ENCODE measurements at regions not wholly inside any gene's neighbourhood (a gene's known extent, or its start where the extent isn't known, plus 50 kb on each side); places are given as distances from the start of the nearest gene placed in this dataset.
"Not testable (repeated sequence)": the region's sequence is repeated elsewhere in the genome, so short reads cannot be mapped to it uniquely, and the experiment has no call there.

DNA sequence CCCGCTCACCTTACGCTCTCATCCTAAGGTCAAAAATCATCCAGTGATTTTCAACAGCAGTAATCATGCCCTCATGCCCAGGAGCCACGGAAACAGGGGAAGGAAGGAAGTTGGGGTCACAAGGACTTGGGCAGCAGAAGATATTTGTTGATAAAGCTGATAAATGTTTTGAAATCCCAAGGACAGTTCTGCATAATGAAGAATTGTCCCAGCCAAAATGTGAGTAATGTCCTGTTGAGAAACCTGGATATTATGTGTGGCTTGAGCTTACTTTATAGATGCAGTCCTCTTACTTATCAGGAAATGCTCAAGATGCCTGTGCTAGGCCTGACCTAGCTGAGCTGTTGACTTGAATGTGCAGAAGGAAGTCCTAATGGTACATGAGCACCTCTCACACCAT lies 263.0 kb upstream of the ZFP42 start:
- POLR2A ChIA-PET (ENCODE audit: low non-redundant PET), result no interaction called here
- TF ChIP-seq EZH2 (IDR thresholded peaks at IDR 0.05; ENCODE audit: borderline replicate concordance, low read depth, low read length, poor library complexity, severe bottlenecking), result no peak
- Histone ChIP-seq H3K4me3 (ENCODE audit: low read depth, low read length, poor library complexity, severe bottlenecking) (no peak overlapping the region), H3K9me3 (ENCODE audit: low read depth, low read length, poor library complexity, severe bottlenecking) (no peaks in the 10 kb centered on the region), H3K36me3 (ENCODE audit: insufficient read depth, low read length, poor library complexity, severe bottlenecking) (no peaks in the 10 kb centered on the region), H3K27me3 (replicated peaks; ENCODE audit: insufficient read depth, low read depth, low read length, poor library complexity) (peaks cover 51% of the 10 kb centered on the region), H3K27ac (ENCODE audit: low read depth, low read length, poor library complexity, severe bottlenecking) (no peak overlapping the region), H3K4me1 (ENCODE audit: insufficient read depth, low read length, poor library complexity, severe bottlenecking) (no peaks in the 10 kb centered on the region)
- intact Hi-C loops (cut with micrococcal nuclease; ENCODE audit: unreplicated experiment), result no loop called here
- BruUV-seq (replicated peaks), result no TSS peak
- CTCF ChIA-PET, result no interaction called here
- no peak for DNase-seq (ENCODE audit: low spot score)

DNA sequence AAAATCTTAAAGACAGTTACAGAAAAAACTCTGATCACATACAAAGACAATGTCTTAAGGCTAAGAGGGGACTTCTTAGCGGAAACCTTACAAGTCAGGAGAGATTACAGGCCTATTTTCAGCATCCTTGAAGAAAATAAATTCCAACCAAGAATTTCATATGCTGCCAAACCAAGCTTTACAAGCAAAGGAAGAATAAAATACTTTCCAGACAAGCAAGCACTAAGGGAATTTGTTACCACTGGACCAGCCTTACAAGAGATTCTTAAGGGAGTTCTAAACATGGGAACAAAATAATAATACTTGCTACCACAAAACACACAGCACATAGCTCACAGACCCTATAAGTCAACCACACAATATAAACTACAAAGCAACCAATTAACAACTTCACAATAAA lies 255.8 kb upstream of the ZFP42 start:
- BruUV-seq (replicated peaks), result no TSS peak
- no peaks in the 10 kb centered on the region for H3K36me3 ChIP-seq (ENCODE audit: insufficient read depth, low read length, poor library complexity, severe bottlenecking)
- H3K27ac ChIP-seq (ENCODE audit: low read depth, low read length, poor library complexity, severe bottlenecking), result no peak overlapping the region
- H3K9me3 ChIP-seq (ENCODE audit: low read depth, low read length, poor library complexity, severe bottlenecking), result peaks cover 3% of the 10 kb centered on the region
- H3K27me3 ChIP-seq (replicated peaks; ENCODE audit: insufficient read depth, low read depth, low read length, poor library complexity), result peaks cover 34% of the 10 kb centered on the region
- intact Hi-C loops (cut with micrococcal nuclease; ENCODE audit: unreplicated experiment), result no loop called here
- DNase-seq (ENCODE audit: low spot score), result no peak
- no peaks in the 10 kb centered on the region for H3K4me1 ChIP-seq (ENCODE audit: insufficient read depth, low read length, poor library complexity, severe bottlenecking)
- TF ChIP-seq, protein P1, sequence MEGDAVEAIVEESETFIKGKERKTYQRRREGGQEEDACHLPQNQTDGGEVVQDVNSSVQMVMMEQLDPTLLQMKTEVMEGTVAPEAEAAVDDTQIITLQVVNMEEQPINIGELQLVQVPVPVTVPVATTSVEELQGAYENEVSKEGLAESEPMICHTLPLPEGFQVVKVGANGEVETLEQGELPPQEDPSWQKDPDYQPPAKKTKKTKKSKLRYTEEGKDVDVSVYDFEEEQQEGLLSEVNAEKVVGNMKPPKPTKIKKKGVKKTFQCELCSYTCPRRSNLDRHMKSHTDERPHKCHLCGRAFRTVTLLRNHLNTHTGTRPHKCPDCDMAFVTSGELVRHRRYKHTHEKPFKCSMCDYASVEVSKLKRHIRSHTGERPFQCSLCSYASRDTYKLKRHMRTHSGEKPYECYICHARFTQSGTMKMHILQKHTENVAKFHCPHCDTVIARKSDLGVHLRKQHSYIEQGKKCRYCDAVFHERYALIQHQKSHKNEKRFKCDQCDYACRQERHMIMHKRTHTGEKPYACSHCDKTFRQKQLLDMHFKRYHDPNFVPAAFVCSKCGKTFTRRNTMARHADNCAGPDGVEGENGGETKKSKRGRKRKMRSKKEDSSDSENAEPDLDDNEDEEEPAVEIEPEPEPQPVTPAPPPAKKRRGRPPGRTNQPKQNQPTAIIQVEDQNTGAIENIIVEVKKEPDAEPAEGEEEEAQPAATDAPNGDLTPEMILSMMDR (conservative IDR thresholded peaks at IDR 0.05; ENCODE audit: low read depth, low read length), result no peak
- TF ChIP-seq EZH2 (IDR thresholded peaks at IDR 0.05; ENCODE audit: borderline replicate concordance, low read depth, low read length, poor library complexity, severe bottlenecking), result no peak
- no peak overlapping the region for H3K4me3 ChIP-seq (ENCODE audit: low read depth, low read length, poor library complexity, severe bottlenecking)
- POLR2A ChIA-PET (ENCODE audit: low non-redundant PET), result no interaction called here
- CTCF ChIA-PET, result no interaction called here

DNA sequence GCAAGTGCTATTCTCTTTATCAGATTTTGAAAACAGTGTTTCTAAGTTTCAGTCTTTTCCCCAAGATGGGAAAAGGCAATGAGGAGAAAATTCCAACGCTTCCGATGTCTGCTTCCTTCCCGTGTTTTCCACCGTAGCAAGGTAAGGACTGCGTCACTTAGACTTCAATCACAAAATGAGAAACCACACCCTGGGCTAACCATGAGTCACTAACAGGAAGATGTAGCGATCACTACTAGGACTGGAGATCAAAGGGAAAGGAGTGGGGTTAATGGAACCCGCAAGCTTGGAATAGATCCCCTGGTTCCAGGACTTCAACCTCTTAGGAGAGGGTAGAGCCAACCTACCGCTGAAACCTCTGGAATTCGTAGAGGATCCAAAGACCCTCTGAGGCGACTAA lies 250.7 kb upstream of the ZFP42 start:
- DNase-seq (ENCODE audit: low spot score), result no peak
- BruUV-seq (replicated peaks), result no TSS peak
- POLR2A ChIA-PET (ENCODE audit: low non-redundant PET), result no interaction called here
- TF ChIP-seq, protein P1 (conservative IDR thresholded peaks at IDR 0.05; ENCODE audit: low read depth, low read length), result no peak
- TF ChIP-seq EZH2 (IDR thresholded peaks at IDR 0.05; ENCODE audit: borderline replicate concordance, low read depth, low read length, poor library complexity, severe bottlenecking), result no peak
- Histone ChIP-seq H3K4me1 (ENCODE audit: insufficient read depth, low read length, poor library complexity, severe bottlenecking) (no peaks in the 10 kb centered on the region), H3K27ac (ENCODE audit: low read depth, low read length, poor library complexity, severe bottlenecking) (no peak overlapping the region), H3K27me3 (replicated peaks; ENCODE audit: insufficient read depth, low read depth, low read length, poor library complexity) (peaks cover 22% of the 10 kb centered on the region), H3K9me3 (ENCODE audit: low read depth, low read length, poor library complexity, severe bottlenecking) (no peaks in the 10 kb centered on the region), H3K4me3 (ENCODE audit: low read depth, low read length, poor library complexity, severe bottlenecking) (no peak overlapping the region), H3K36me3 (ENCODE audit: insufficient read depth, low read length, poor library complexity, severe bottlenecking) (no peaks in the 10 kb centered on the region)
- intact Hi-C loops (cut with micrococcal nuclease; ENCODE audit: unreplicated experiment), result no loop called here
- CTCF ChIA-PET, result no interaction called here

DNA sequence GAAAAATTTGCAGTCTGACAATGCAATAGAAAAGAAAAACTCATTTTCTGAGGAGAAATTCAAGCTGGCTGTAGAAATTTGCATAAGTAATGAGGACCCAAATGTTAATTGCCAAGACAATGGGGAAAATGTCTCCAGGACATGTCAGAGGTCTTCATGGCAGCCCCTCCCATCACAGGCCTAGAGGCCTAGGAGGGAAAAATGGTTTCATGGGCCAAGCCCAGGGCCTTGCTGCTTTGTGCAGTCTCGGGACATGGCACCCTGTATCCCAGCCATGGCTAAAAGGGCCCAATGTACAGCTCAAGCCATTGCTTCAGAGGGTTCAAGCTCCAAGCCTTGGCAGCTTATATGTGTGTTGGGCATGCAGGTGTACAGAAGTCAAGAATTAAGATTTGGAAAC lies 244.9 kb upstream of the ZFP42 start:
- H3K9me3 ChIP-seq (ENCODE audit: low read depth, low read length, poor library complexity, severe bottlenecking); CTCF ChIA-PET; POLR2A ChIA-PET (ENCODE audit: low non-redundant PET); H3K4me1 ChIP-seq (ENCODE audit: insufficient read depth, low read length, poor library complexity, severe bottlenecking); BruUV-seq (replicated peaks); H3K4me3 ChIP-seq (ENCODE audit: low read depth, low read length, poor library complexity, severe bottlenecking); H3K27ac ChIP-seq (ENCODE audit: low read depth, low read length, poor library complexity, severe bottlenecking); DNase-seq (ENCODE audit: low spot score); H3K36me3 ChIP-seq (ENCODE audit: insufficient read depth, low read length, poor library complexity, severe bottlenecking); H3K27me3 ChIP-seq (replicated peaks; ENCODE audit: insufficient read depth, low read depth, low read length, poor library complexity); intact Hi-C loops (cut with micrococcal nuclease; ENCODE audit: unreplicated experiment): not testable (repeated sequence)

Measured in A673 (cell line).